ENCODE measurements at regions not wholly inside any gene's neighbourhood (a gene's known extent, or its start where the extent isn't known, plus 50 kb on each side); places are given as distances from the start of the nearest gene placed in this dataset.

DNA sequence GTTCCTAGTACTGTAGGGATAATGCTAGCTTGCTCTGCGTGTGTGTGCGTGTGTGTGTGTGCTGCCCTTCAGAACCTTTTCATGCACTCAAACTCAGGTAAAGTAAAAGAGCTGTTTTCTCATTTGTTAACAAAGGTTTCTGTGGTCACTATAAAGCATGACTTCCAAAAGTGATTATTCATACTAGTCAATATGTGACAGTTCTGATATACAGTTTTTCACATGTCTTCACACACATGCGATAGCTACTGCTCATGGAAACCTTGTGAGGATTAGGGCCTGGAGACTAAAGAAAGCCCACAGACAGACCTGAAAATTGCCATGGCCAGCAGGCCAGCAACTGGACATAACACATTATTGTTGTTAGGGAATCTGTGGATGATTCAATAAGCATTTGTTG, 56.9 kb upstream of the NEMP2 start:
- TF ChIP-seq, protein P1, sequence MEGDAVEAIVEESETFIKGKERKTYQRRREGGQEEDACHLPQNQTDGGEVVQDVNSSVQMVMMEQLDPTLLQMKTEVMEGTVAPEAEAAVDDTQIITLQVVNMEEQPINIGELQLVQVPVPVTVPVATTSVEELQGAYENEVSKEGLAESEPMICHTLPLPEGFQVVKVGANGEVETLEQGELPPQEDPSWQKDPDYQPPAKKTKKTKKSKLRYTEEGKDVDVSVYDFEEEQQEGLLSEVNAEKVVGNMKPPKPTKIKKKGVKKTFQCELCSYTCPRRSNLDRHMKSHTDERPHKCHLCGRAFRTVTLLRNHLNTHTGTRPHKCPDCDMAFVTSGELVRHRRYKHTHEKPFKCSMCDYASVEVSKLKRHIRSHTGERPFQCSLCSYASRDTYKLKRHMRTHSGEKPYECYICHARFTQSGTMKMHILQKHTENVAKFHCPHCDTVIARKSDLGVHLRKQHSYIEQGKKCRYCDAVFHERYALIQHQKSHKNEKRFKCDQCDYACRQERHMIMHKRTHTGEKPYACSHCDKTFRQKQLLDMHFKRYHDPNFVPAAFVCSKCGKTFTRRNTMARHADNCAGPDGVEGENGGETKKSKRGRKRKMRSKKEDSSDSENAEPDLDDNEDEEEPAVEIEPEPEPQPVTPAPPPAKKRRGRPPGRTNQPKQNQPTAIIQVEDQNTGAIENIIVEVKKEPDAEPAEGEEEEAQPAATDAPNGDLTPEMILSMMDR (IDR thresholded peaks at IDR 0.05 in 2 of 3, conservative IDR thresholded peaks at IDR 0.05 in 1 of 3; ENCODE audit: control insufficient read depth in 2 of 3, extremely low read depth in 1 of 3, insufficient read depth in 1 of 3, low read depth in 3 of 3, low read length in 3 of 3), result no peak
- TF ChIP-seq, protein P2, sequence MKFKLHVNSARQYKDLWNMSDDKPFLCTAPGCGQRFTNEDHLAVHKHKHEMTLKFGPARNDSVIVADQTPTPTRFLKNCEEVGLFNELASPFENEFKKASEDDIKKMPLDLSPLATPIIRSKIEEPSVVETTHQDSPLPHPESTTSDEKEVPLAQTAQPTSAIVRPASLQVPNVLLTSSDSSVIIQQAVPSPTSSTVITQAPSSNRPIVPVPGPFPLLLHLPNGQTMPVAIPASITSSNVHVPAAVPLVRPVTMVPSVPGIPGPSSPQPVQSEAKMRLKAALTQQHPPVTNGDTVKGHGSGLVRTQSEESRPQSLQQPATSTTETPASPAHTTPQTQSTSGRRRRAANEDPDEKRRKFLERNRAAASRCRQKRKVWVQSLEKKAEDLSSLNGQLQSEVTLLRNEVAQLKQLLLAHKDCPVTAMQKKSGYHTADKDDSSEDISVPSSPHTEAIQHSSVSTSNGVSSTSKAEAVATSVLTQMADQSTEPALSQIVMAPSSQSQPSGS (IDR thresholded peaks at IDR 0.05; ENCODE audit: low read length), result no peak
- no peak for TF ChIP-seq BRCA1 (IDR thresholded peaks at IDR 0.05; ENCODE audit: low read depth, low read length)
- no peak for TF ChIP-seq POLR2A (IDR thresholded peaks at IDR 0.05; ENCODE audit: low read depth, low read length)
- TF ChIP-seq FOXK2 (IDR thresholded peaks at IDR 0.05), result no peak
- TF ChIP-seq ZNF207 (IDR thresholded peaks at IDR 0.05; ENCODE audit: borderline replicate concordance), result no peak
- no peak for TF ChIP-seq STAT3 (IDR thresholded peaks at IDR 0.05; ENCODE audit: low read depth, low read length)
- TF ChIP-seq TCF7 (IDR thresholded peaks at IDR 0.05; ENCODE audit: borderline replicate concordance), result no peak
- no peak for TF ChIP-seq WRNIP1 (IDR thresholded peaks at IDR 0.05; ENCODE audit: borderline replicate concordance, low read depth, low read length)
- TF ChIP-seq MXI1 (IDR thresholded peaks at IDR 0.05; ENCODE audit: low read depth, low read length), result no peak
- no peak for TF ChIP-seq NR2C2 (IDR thresholded peaks at IDR 0.05; ENCODE audit: borderline replicate concordance, control insufficient read depth, insufficient read length, low read depth)
- TF ChIP-seq SMARCA5 (IDR thresholded peaks at IDR 0.05), result no peak
- TF ChIP-seq EZH2 (IDR thresholded peaks at IDR 0.05; ENCODE audit: borderline replicate concordance, control insufficient read depth, low read depth, low read length), result no peak
